Activated CD4-positive, alpha-beta T cell treated with anti-CD3 and anti-CD28 coated beads, Interleukin-2, amount 50 U/mL, for 48 hours (primary cell): ENCODE measurements at regions not wholly inside any gene's neighbourhood (a gene's known extent, or its start where the extent isn't known, plus 50 kb on each side); places are given as distances from the start of the nearest gene placed in this dataset.

Experiments
- DNase-seq, 2 experiments: peaks; one replicate each; pipeline ENCODE4 v3.0.0-alpha.2; 2020

DNA sequence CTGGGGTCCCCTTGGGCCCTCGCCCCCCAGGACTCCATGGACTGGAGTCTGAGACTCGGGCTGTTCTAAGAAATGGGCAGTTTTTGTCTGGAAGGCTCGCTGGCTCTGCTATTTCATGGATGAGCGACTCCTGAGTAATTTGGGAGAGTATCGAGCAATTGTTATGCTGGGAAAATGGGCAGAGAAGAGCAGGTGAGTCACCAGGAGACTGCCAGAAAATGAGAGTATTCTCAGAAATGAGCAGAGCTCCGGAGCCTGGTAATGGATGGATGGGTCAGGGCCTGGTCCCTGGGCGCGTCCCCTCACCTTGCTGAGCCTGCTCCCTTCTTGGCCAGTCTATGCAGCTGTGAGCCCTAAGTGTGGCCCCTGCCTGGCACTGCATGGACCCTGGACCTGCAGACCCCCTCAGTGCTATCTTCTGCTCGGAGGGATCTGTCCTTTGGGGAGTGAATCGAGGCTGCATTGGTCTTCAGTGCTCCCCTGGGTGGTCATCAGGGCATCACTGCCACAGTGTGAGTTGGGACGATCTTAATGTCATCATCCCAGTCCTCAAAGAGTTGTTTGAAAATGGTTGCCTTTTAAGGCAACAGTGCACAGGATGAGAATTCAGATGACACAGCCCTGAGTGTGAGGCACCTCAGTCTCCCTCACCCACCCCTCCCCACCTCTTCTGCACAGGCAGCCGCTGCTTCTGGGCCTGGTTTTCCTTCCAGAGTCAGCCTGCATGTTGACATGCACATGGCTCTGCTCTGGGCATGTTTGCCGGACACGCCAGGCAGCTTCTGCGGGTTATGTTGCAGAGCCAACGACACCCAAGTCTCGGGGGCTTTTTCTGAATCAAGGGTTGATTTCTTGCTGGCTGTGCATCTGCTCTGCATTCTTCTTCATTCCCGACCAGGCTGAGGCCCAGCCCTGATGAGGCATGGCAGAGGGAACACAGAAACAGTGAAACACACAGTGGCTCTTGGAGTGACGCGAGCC, 519.0 kb downstream of the TBC1D22A start:
- no peak for DNase-seq

DNA sequence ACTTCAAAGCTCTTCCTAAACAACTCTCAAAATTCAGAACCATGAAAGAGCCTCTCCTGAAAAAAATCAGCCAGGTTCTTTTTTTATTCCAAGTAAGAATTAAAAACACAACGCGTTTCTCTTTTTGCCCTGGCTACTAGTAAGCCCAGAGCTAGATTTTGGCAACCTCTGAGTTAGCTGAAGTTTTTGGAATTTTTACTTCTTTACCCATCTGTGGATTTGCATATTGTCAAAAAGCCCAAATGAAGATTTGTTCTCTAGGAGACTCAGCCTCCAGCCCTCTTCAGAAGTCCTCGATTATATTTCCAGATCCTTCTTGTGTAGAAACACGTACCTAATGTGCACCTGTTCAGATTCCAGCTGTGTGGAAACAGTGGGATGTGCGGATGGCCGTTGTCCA, 517.9 kb downstream of the TBC1D22A start:
- no peak for DNase-seq

DNA sequence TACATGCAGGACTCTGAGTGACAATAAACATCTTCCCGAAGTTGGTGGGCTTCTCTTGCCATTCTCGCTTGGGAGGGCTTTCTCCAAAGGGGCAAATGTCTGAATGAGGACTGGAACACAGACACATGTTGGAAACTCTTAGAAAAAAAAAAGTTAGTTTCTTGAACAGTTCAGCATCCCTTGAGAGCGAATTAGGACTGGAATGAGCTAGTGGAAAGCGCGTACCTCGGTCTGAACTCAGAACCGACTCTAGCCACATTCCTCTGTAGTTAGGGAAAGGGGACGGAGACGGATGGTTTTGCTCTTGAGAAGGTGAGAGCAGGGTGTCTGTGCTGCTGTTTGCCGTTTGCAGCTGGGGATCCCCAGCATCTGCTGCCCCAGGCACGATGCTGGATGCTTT, 517.3 kb downstream of the TBC1D22A start:
- no peak for DNase-seq

- no peak for DNase-seq
Observed at GRCh38 chr22:47279337-47279736, 516.9 kb downstream of the TBC1D22A start.

GRCh38 chr22:47278655-47279054, 516.2 kb downstream of the TBC1D22A start:
- DNase-seq, result no peak

DNA sequence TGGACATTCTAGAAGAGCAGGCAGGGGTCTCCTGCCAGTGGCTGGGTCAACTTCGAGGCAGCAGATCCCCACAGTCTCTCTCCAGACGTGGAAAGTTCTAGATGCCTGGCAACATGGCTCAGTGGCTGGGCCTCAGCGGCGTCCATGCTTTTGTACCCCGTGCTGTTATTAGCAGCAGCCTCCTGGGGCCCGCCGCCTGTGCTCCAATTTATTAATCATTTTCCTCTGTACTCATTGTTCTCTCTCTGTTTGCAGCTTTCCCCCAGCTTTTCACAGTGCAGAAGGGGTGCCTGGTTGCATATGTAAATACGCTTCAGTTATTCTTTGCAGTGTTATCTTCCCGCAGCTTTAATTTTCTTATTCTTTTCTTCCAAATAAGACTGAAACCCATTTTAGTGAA, 515.1 kb downstream of the TBC1D22A start:
- no peak for DNase-seq

GRCh38 chr22:47276991-47277390, 514.5 kb downstream of the TBC1D22A start:
- no peak for DNase-seq

DNA sequence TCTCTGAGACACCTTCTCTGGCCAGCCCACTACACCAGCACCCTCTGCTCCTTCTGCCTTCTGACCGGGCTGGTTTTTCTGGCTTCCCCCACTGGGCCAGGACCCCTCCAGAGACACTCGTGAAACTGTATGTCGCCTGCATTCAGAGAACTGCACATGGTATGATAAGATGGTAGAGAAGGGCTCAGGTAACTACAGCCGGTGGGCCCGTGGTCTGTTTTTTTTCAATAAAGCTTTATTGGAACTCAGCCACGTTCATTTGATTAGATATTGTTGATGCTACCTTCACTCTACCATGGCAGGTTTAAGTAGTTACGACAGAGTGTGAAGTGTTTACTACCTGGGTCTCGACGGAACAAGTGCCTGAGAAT, 514.0 kb downstream of the TBC1D22A start:
- no peak for DNase-seq

DNA sequence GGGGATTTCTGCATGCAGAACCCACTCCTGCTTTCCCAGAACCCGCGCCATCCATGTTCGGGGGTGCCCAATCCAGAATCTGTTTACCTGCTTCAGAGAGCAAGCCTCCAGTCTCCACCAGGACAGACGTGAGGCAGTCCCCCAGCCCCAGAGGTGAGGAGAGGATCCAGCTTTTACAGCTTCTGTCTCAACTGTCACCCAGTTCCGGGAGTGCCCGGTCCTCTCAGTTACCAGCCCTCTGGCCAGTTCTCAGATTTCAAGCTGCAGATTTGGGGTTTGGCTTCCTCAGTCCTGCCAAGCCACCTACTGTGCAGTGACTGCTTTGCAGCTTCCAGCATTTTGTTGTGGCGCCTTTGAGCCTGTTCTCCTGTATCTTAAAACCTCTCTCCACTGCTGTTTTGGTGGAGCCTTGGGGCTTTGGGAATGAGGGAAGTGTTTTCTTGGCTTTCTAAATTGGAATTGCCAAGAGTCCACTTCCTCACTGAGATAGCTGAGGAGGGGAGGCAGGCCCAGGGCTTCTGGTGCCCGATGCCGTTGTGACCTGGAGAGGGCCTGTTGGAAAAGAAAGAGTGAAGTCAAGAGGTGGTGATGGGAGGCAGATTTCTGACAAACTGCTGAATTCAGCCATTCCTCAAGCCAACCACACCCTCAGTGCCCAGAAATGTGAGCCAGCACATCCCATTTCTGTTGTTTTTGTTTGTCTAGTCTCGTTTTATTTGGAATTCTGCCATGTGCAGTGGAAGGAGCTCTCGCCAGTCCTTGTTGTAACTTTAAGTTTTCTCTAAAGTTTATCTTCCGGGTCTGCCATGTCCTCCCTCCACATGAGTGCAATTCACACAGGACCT, 513.4 kb downstream of the TBC1D22A start:
- DNase-seq, result no peak

- no peak for DNase-seq
Observed at GRCh38 chr22:47274196-47274595, 511.7 kb downstream of the TBC1D22A start.

GRCh38 chr22:47270463-47271135, 508.1 kb downstream of the TBC1D22A start:
- no peak for DNase-seq

GRCh38 chr22:47269516-47270088, 507.2 kb downstream of the TBC1D22A start:
- DNase-seq, result no peak

DNA sequence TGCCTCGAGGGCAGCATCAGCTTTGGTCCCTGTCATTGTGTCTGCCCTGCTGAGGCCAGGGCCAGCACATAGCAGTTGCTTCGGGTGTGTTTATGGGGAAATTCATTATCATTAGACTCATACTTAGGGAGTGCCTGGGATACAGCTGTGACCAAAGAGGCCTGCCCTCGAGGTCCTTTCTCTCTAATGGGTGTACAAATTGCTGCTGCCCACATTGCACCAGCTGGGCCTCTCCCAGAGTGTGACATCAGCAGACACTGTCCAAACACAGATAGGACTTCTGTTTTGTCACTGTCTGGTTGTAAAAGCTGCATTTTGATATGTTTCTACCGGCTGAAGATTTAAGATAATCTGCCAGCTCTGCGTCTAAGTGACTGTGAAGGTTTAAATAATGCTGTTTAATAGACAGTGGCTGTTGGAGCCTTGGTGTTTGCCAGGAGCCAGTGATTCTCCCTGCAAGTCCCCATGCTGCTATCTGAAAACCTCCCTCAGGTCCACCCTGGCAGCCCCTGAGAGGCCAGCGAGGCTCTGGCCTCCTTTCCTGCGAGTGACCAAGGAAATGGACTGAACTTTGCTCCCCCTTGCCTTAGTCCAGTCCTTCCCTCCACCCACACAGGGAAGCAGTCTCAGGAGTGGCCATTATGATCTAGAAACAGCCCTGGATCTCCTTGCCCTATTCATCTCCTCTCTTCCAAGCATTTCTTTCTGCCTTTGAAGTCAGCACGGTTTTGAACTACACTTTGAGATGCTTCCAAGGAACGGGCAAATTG, 505.2 kb downstream of the TBC1D22A start:
- DNase-seq, result no peak

DNA sequence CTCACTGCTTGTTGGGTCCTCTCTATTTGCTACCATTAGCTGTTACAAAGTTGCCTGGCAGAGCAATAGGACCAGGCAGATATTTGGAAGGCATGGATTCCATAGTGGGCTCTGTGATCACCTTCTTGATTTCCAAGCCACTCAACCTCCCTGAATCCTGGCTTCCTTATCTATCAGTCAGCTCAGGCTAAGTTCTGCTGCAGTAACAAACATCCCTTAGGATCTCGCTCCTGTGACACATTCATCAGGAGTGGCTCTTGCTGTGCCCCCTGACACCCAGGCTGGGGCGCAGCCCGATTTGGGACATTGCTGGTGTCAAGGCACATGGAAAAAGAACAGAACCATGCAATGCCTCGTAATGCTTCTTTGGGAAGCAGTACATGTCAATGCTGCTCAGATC, 503.9 kb downstream of the TBC1D22A start:
- DNase-seq, result no peak

- no peak for DNase-seq
Observed at GRCh38 chr22:47260551-47260950, 498.1 kb downstream of the TBC1D22A start.

DNA sequence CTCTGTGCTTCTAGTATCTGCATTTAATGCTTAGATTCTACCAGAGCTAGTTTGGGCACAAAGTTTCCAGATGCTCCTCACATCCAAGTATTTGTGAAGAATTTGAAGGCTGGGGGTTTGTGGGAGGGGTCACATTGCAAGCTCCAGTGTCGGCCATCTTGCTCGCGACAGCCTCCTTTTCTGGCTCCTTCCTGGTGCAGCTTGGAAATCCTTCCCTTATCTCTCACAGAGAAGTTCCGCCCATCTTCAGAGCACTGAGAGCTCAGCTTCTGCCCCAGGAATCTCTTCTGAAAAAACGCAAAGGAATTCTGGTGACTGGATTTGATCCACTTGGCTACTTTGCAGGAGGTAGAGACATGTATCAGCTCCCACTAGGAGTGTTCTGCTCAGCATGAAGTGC, 497.5 kb downstream of the TBC1D22A start:
- DNase-seq, result no peak

GRCh38 chr22:47259049-47259448, 496.6 kb downstream of the TBC1D22A start:
- no peak for DNase-seq

- DNase-seq, result no peak
Observed at GRCh38 chr22:47257976-47258375, 495.5 kb downstream of the TBC1D22A start.

DNA sequence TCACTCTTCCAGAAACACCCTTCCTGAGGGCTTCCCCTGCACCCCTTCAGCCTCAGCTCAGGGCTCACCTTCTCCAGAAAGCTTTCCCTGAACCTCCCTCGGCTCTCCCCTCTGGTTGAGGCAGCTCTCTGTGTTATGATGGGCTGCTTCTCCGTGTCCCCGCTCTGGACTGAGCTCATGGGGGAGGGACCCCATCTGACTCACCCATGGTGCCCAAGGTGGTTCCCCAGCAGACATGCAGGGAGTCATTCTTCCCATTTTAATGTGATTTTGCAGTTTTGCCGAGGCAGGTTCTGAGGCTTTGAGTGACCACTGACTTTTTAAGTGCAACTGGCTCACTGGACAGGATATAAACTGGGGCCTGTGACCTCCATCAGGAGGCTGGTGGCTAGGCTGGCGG, 495.1 kb downstream of the TBC1D22A start:
- DNase-seq, result no peak

- DNase-seq, result no peak
Observed at GRCh38 chr22:47251911-47252310, 489.5 kb downstream of the TBC1D22A start.

- no peak for DNase-seq
Observed at GRCh38 chr22:47250995-47251765, 488.7 kb downstream of the TBC1D22A start.
